NT2/D1 (cell line): ENCODE measurements at regions not wholly inside any gene's neighbourhood (a gene's known extent, or its start where the extent isn't known, plus 50 kb on each side); places are given as distances from the start of the nearest gene placed in this dataset.

Source experiments
- SUZ12 ChIP-seq: IDR thresholded peaks from 2 replicates; pipeline ENCODE4 v1.6.1; 2011; ENCODE audit not compliant: insufficient read length, insufficient read depth; ENCODE audit errors: extremely low read depth
- YY1 ChIP-seq: IDR thresholded peaks from 2 replicates; pipeline ENCODE4 v1.6.1; 2011; ENCODE audit not compliant: insufficient read length, insufficient read depth
- ZNF274 ChIP-seq: IDR thresholded peaks from 2 replicates; pipeline ENCODE4 v1.6.1; 2011; ENCODE audit warnings: mild to moderate bottlenecking, low read depth, low read length

DNA sequence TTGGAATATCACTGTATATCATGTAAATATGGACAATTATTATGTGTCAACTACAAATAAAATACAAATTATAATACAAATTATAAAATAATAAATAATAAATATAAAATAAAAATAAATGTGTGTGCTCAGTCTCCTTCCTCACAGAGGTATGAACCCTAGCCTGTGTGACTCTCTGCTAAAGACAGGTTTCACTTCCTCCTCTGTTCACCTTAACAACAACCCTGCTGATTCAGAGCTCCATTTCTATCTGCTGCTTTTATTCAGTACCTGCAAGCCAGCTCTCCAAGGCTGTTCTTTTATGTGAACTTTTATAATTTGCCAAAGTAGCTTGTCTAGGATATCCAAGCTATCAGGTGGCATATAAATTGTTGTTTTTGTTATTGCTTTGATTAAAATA is 610.7 kb upstream of the GRM7 start:
- no peak for TF ChIP-seq SUZ12
- TF ChIP-seq YY1: no peak
- TF ChIP-seq ZNF274: no peak
